Type B pancreatic cell (in vitro differentiated cells): ENCODE measurements at regions not wholly inside any gene's neighbourhood (a gene's known extent, or its start where the extent isn't known, plus 50 kb on each side); places are given as distances from the start of the nearest gene placed in this dataset.

Source experiments
- DNase-seq: peaks from one replicate; pipeline ENCODE4 v3.0.0; 2021; ENCODE audit warnings: mixed read lengths; ENCODE audit not compliant: unreplicated experiment; ENCODE audit errors: extremely low spot score
- H3K27ac Mint-ChIP-seq: 2 replicates; pipeline ENCODE4 v1.8.0; 2021; ENCODE audit warnings: mild to moderate bottlenecking, mixed read lengths
- H3K27me3 Mint-ChIP-seq: 2 replicates; pipeline ENCODE4 v1.8.0; 2021; ENCODE audit warnings: mixed read lengths
- H3K36me3 Mint-ChIP-seq: 2 replicates; pipeline ENCODE4 v1.8.0; 2021; ENCODE audit warnings: mixed read lengths
- H3K4me1 Mint-ChIP-seq: one replicate; pipeline ENCODE4 v1.8.0; 2021; ENCODE audit warnings: mixed read lengths; ENCODE audit not compliant: unreplicated experiment
- H3K4me3 Mint-ChIP-seq: 2 replicates; pipeline ENCODE4 v1.8.0; 2021; ENCODE audit warnings: mild to moderate bottlenecking, mixed read lengths
- H3K9me3 Mint-ChIP-seq: 2 replicates; pipeline ENCODE4 v1.8.0; 2021; ENCODE audit warnings: mixed read lengths
- TF ChIP-seq, protein P1 (sequence below): fragments of 200-600 bp; sonication (generic); conservative IDR thresholded peaks from 2 replicates; pipeline ENCODE4 v1.5.0; 2021; ENCODE audit warnings: antibody characterized with exemption, mild to moderate bottlenecking

DNA sequence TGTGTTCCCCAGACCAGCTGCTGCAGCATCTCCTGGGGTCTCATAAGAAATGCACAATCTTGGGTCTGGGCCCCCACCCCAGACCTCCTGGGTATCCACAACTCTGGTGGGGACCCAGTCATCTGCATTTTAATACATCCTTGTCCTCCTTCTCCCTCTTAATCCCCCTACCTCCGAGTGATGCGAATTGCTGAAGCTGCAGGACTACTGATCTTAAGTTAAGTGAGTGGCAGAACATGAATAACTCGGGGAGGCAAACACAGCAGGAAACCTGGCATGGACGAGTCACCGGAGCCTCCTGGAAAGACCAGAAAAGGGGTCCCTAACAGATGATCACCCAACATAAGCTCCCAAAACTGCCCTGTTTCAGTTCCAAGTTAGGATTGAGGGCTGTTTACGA is 283.2 kb upstream of the MGAT5 start:
- H3K4me1 Mint-ChIP-seq = no peaks in the 10 kb centered on the region

DNA sequence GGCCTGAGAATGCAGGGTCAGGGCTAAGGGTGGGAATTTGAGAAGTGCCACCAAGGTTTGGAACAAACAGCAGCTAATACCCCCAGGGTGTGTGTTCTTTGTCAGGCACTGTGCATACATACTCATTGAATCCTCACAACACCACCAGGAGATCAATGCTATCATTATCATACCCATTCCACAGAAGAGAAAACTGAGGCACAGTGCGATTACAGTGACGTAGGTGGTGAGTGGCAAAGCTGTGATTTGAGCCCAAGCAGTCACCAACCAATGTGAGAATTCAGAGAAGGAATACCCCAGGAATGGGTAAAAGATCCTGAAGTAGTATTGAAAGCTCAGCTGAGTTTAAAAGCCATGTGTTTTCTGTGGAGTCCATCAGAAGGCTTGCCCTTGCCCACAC is 281.6 kb upstream of the MGAT5 start:
- H3K4me3 Mint-ChIP-seq = no peak overlapping the region
- DNase-seq = no peak
- no peaks in the 10 kb centered on the region for H3K4me1 Mint-ChIP-seq
- H3K27me3 Mint-ChIP-seq = peaks cover 14% of the 10 kb centered on the region
- H3K9me3 Mint-ChIP-seq = no peaks in the 10 kb centered on the region
- H3K36me3 Mint-ChIP-seq = no peaks in the 10 kb centered on the region
- no peak overlapping the region for H3K27ac Mint-ChIP-seq
- TF ChIP-seq, protein P1, sequence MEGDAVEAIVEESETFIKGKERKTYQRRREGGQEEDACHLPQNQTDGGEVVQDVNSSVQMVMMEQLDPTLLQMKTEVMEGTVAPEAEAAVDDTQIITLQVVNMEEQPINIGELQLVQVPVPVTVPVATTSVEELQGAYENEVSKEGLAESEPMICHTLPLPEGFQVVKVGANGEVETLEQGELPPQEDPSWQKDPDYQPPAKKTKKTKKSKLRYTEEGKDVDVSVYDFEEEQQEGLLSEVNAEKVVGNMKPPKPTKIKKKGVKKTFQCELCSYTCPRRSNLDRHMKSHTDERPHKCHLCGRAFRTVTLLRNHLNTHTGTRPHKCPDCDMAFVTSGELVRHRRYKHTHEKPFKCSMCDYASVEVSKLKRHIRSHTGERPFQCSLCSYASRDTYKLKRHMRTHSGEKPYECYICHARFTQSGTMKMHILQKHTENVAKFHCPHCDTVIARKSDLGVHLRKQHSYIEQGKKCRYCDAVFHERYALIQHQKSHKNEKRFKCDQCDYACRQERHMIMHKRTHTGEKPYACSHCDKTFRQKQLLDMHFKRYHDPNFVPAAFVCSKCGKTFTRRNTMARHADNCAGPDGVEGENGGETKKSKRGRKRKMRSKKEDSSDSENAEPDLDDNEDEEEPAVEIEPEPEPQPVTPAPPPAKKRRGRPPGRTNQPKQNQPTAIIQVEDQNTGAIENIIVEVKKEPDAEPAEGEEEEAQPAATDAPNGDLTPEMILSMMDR = no peak

More for the DNA sequence above, 283.2 kb upstream of the MGAT5 start:
- no peak overlapping the region for H3K27ac Mint-ChIP-seq
- peaks cover 14% of the 10 kb centered on the region for H3K27me3 Mint-ChIP-seq
- no peaks in the 10 kb centered on the region for H3K9me3 Mint-ChIP-seq
- TF ChIP-seq, protein P1 = no peak
- no peak for DNase-seq
- no peak overlapping the region for H3K4me3 Mint-ChIP-seq
- H3K36me3 Mint-ChIP-seq = no peaks in the 10 kb centered on the region

DNA sequence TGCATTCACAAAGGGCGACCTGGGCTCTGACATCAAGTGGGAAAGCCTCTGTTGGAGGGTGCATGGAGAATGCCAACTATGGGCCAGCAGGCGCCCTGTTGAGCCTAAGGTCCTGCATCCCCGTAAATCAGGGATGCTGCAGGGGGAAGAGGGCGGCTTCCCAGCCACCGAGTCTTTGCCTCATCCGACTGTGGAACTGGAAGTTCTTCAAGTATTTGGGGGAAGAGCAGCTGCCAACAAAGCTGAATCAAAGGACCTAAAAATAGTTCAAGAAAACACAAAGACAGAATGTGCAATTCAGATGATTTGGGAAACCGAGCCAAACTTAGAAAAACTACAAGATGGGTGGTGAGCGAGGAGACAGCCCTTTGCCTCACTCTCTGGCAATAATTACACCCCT is 281.1 kb upstream of the MGAT5 start:
- Mint-ChIP-seq H3K36me3 (no peaks in the 10 kb centered on the region), H3K4me3 (no peak overlapping the region), H3K4me1 (no peaks in the 10 kb centered on the region), H3K27me3 (peaks cover 14% of the 10 kb centered on the region), H3K27ac (no peak overlapping the region), H3K9me3 (no peaks in the 10 kb centered on the region)
- DNase-seq = no peak
- TF ChIP-seq, protein P1 = no peak

DNA sequence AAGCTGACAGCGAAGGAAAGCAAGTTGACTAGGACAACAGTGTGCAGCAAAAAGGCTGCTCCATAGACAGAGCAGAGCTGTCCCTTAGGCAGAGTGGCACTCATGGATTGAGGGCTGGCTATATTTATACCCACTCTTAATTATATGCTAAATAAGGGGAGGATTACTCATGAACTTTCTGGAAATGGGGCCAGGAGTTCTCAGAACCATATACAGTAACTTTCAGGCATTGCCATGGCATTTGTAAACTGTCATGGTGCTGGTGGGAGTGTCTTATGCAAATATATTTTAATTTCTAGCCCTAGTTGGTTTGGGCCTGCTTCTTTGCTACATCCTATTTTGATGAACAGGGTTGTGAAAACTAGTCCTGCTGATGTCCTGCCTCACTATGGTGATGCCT is 279.5 kb upstream of the MGAT5 start:
- Mint-ChIP-seq H3K27ac (no peak overlapping the region), H3K4me3 (no peak overlapping the region), H3K27me3 (peaks cover 14% of the 10 kb centered on the region), H3K4me1 (no peaks in the 10 kb centered on the region), H3K36me3 (no peaks in the 10 kb centered on the region), H3K9me3 (no peaks in the 10 kb centered on the region)
- TF ChIP-seq, protein P1 = no peak
- no peak for DNase-seq

DNA sequence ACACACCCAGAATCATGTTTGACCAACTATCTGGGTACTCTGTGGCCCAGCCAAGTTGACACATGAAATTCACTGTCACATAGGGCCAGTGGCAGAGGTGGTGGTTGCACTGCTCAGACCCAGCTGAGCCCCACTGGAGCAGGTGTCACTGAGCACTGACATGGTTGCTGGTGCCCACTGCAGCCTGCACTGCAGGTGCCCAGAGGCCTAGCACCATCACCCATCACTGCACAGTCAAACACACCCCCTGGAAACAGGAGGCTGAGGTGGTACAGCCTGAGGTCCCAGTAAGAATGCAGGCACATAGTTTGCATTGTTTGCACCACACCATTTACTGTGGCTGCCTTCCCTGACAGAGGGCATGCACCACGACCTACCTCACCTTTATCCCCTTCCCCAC is 278.7 kb upstream of the MGAT5 start:
- H3K27me3 Mint-ChIP-seq = peaks cover 13% of the 10 kb centered on the region
- H3K36me3 Mint-ChIP-seq = no peaks in the 10 kb centered on the region
- no peaks in the 10 kb centered on the region for H3K9me3 Mint-ChIP-seq
- no peak overlapping the region for H3K4me3 Mint-ChIP-seq
- H3K27ac Mint-ChIP-seq = no peak overlapping the region
- no peaks in the 10 kb centered on the region for H3K4me1 Mint-ChIP-seq
- TF ChIP-seq, protein P1 = no peak
- DNase-seq = no peak
